GM23338 (cell line): ENCODE measurements at regions not wholly inside any gene's neighbourhood (a gene's known extent, or its start where the extent isn't known, plus 50 kb on each side); places are given as distances from the start of the nearest gene placed in this dataset.

ENCODE experiments used
- ATAC-seq: fragments of 200-7000 bp; cut with Tn5 transposase; 3 replicates; pipeline ENCODE4 v1.9.1; 2020
- DNase-seq: peaks from one replicate; pipeline ENCODE4 v3.0.0-alpha.2; 2015; ENCODE audit warnings: low spot score
- H2AFZ ChIP-seq: fragments of 200-600 bp; sonication (generic); 2 replicates; pipeline ENCODE4 v1.8.0; 2016; ENCODE audit warnings: antibody characterized with exemption, mild to moderate bottlenecking, moderate library complexity
- H3F3A ChIP-seq: fragments of 200-600 bp; sonication (generic); replicated peaks from 2 replicates; pipeline ENCODE4 v1.8.0; 2017; ENCODE audit warnings: antibody characterized with exemption, mixed run types, low read depth
- H3K27ac ChIP-seq: fragments of 200-600 bp; sonication (generic); 2 replicates; pipeline ENCODE4 v1.6.1; 2016; ENCODE audit warnings: low read depth
- H3K27me3 ChIP-seq: fragments of 200-600 bp; sonication (generic); 2 replicates; pipeline ENCODE4 v1.8.0; 2016; ENCODE audit warnings: mild to moderate bottlenecking, mixed run types, moderate library complexity; ENCODE audit not compliant: insufficient read depth
- H3K36me3 ChIP-seq: fragments of 200-600 bp; sonication (generic); 2 replicates; pipeline ENCODE4 v1.8.0; 2016; ENCODE audit warnings: mild to moderate bottlenecking; ENCODE audit not compliant: insufficient read depth
- H3K4me1 ChIP-seq: fragments of 200-600 bp; sonication (generic); 2 replicates; pipeline ENCODE4 v1.8.0; 2016; ENCODE audit warnings: mild to moderate bottlenecking, moderate library complexity; ENCODE audit not compliant: insufficient read depth
- H3K4me2 ChIP-seq: fragments of 200-600 bp; sonication (generic); 2 replicates; pipeline ENCODE4 v1.7.1; 2017; ENCODE audit warnings: mixed run types
- H3K4me3 ChIP-seq: fragments of 200-600 bp; sonication (generic); 2 replicates; pipeline ENCODE4 v1.6.1; 2016; ENCODE audit warnings: mixed run types
- H3K79me2 ChIP-seq: fragments of 200-600 bp; sonication (generic); replicated peaks from 2 replicates; pipeline ENCODE4 v1.8.0; 2017; ENCODE audit warnings: mild to moderate bottlenecking; ENCODE audit not compliant: insufficient read depth
- H3K9me2 ChIP-seq: fragments of 200-600 bp; sonication (generic); 2 replicates; pipeline ENCODE4 v1.8.0; 2017; ENCODE audit not compliant: insufficient read depth
- H4K20me1 ChIP-seq: fragments of 200-600 bp; sonication (generic); replicated peaks from 2 replicates; pipeline ENCODE4 v1.8.0; 2017; ENCODE audit warnings: mild to moderate bottlenecking; ENCODE audit not compliant: insufficient read depth
- H3K27ac Mint-ChIP-seq: 2 replicates; pipeline ENCODE4 v1.8.0; 2020; ENCODE audit warnings: inconsistent platforms, mild to moderate bottlenecking, moderate library complexity, mixed read lengths
- H3K27me3 Mint-ChIP-seq: 3 replicates; pipeline ENCODE4 v1.8.0; 2022; ENCODE audit warnings: low read depth, mild to moderate bottlenecking, moderate library complexity, mixed read lengths, inconsistent platforms; ENCODE audit not compliant: insufficient read depth, poor library complexity
- H3K36me3 Mint-ChIP-seq: 3 replicates; pipeline ENCODE4 v1.8.0; 2021; ENCODE audit warnings: low read depth, mild to moderate bottlenecking, inconsistent platforms, moderate library complexity, mixed read lengths
- H3K4me1 Mint-ChIP-seq: 3 replicates; pipeline ENCODE4 v1.8.0; 2020; ENCODE audit warnings: mild to moderate bottlenecking, inconsistent platforms, mixed read lengths
- H3K4me3 Mint-ChIP-seq: 3 replicates; pipeline ENCODE4 v1.8.0; 2021; ENCODE audit warnings: moderate library complexity, mild to moderate bottlenecking, inconsistent platforms, mixed read lengths
- H3K9me3 Mint-ChIP-seq: 3 replicates; pipeline ENCODE4 v1.8.0; 2020; ENCODE audit warnings: moderate library complexity, mild to moderate bottlenecking, inconsistent platforms, mixed read lengths
- CREB1 ChIP-seq: fragments of 250-450 bp; sonication (Bioruptor Pico); IDR thresholded peaks from 2 replicates; pipeline ENCODE4 v1.5.0; 2020; ENCODE audit warnings: low read depth, mild to moderate bottlenecking, moderate library complexity
- CTCF ChIP-seq, 2 experiments: fragments of 200-600 bp in 1 of 2; sonication (generic) in 1 of 2; conservative IDR thresholded peaks; 2 replicates each; pipeline versions ENCODE4 v1.5.1 to v1.6.1; 2016 to 2017; ENCODE audit warnings: antibody characterized with exemption in 2 of 2, low read depth in 2 of 2, mild to moderate bottlenecking in 2 of 2, moderate library complexity in 1 of 2
- ETS1 ChIP-seq: IDR thresholded peaks from 2 replicates; pipeline ENCODE4 v1.6.1; 2016; ENCODE audit warnings: antibody characterized with exemption
- EZH2phosphoT487 ChIP-seq: fragments of 200-600 bp; sonication (generic); IDR thresholded peaks from one replicate; pipeline ENCODE4 v1.8.1; 2018; ENCODE audit warnings: antibody characterized with exemption; ENCODE audit not compliant: unreplicated experiment
- JUNB ChIP-seq: IDR thresholded peaks from one replicate; pipeline ENCODE4 v1.6.1; 2016; ENCODE audit warnings: antibody characterized with exemption; ENCODE audit not compliant: unreplicated experiment
- NANOG ChIP-seq: IDR thresholded peaks from 2 replicates; pipeline ENCODE4 v1.6.1; 2016; ENCODE audit warnings: antibody characterized with exemption, borderline replicate concordance
- REST ChIP-seq: IDR thresholded peaks from one replicate; pipeline ENCODE4 v1.6.1; 2018; ENCODE audit warnings: antibody characterized with exemption; ENCODE audit not compliant: unreplicated experiment
- STAT1 ChIP-seq: IDR thresholded peaks from one replicate; pipeline ENCODE4 v1.6.1; 2016; ENCODE audit warnings: antibody characterized with exemption; ENCODE audit not compliant: unreplicated experiment
- ZNF114 ChIP-seq: fragments of 250-450 bp; sonication (Bioruptor Pico); IDR thresholded peaks from 2 replicates; pipeline ENCODE4 v1.5.0; 2020; ENCODE audit warnings: mild to moderate bottlenecking, moderate library complexity
- ZNF331 ChIP-seq: fragments of 250-450 bp; sonication (Bioruptor Pico); IDR thresholded peaks from 2 replicates; pipeline ENCODE4 v1.5.0; 2020; ENCODE audit warnings: low read depth, mild to moderate bottlenecking, moderate library complexity
- ZNF462 ChIP-seq: fragments of 250-450 bp; sonication (Bioruptor Pico); IDR thresholded peaks from 2 replicates; pipeline ENCODE4 v1.5.0; 2020; ENCODE audit warnings: mild to moderate bottlenecking, moderate library complexity

- DNase-seq, result no peak
- Histone ChIP-seq H3K36me3 (no peaks in the 10 kb centered on the region), H4K20me1 (no peaks in the 10 kb centered on the region), H3K79me2 (no peaks in the 10 kb centered on the region), H3K27ac (no peak overlapping the region), H3K9me2 (peaks cover 9% of the 10 kb centered on the region), H3K27me3 (no peaks in the 10 kb centered on the region), H3K4me1 (no peaks in the 10 kb centered on the region), H3K4me2 (no peak overlapping the region), H2AFZ (no peak overlapping the region), H3F3A (no peaks in the 10 kb centered on the region), H3K4me3 (no peak overlapping the region)
- Mint-ChIP-seq H3K4me1 (no peaks in the 10 kb centered on the region), H3K9me3 (no peaks in the 10 kb centered on the region), H3K36me3 (no peaks in the 10 kb centered on the region), H3K27me3 (no peaks in the 10 kb centered on the region), H3K4me3 (no peak overlapping the region), H3K27ac (no peak overlapping the region)
- ATAC-seq, result no peak
- no peak for TF ChIP-seq JUNB
- no peak for TF ChIP-seq ETS1
- no peak for TF ChIP-seq ZNF462 (CRISPR knock-in tag)
- TF ChIP-seq ZNF114 (CRISPR knock-in tag), result no peak
- TF ChIP-seq EZH2phosphoT487, result no peak
- no peak for TF ChIP-seq ZNF331 (CRISPR knock-in tag)
- no peak for TF ChIP-seq CREB1 (CRISPR knock-in tag)
- no peak for TF ChIP-seq REST
- no peak for TF ChIP-seq CTCF (conservative IDR thresholded peaks at IDR 0.05; ENCODE audit: low read depth in 2 of 2)
- TF ChIP-seq NANOG, result no peak
- TF ChIP-seq STAT1, result no peak
Observed at GRCh38 chr16:80283466-80284392, 257.1 kb upstream of the DYNLRB2 start.
